HUES48 (cell line): ENCODE measurements at regions not wholly inside any gene's neighbourhood (a gene's known extent, or its start where the extent isn't known, plus 50 kb on each side); places are given as distances from the start of the nearest gene placed in this dataset.
"Not testable (repeated sequence)": the region's sequence is repeated elsewhere in the genome, so short reads cannot be mapped to it uniquely, and the experiment has no call there.

Experiments
- H3K27ac ChIP-seq: one replicate; pipeline ENCODE4 v1.7.0; 2013; ENCODE audit warnings: low read depth, low read length, inconsistent platforms
- H3K27me3 ChIP-seq: 2 replicates; pipeline ENCODE4 v1.6.1; 2013; ENCODE audit warnings: mild to moderate bottlenecking, low read length; ENCODE audit not compliant: control insufficient read depth, insufficient read depth
- H3K36me3 ChIP-seq: 2 replicates; pipeline ENCODE4 v1.6.1; 2013; ENCODE audit warnings: low read length; ENCODE audit not compliant: control insufficient read depth, insufficient read depth
- H3K4me1 ChIP-seq: 2 replicates; pipeline ENCODE4 v1.6.1; 2013; ENCODE audit warnings: mild to moderate bottlenecking, low read length; ENCODE audit not compliant: control insufficient read depth, insufficient read depth
- H3K4me3 ChIP-seq: 2 replicates; pipeline ENCODE4 v1.5.1; 2013; ENCODE audit warnings: mild to moderate bottlenecking, low read depth, low read length
- H3K9ac ChIP-seq: 2 replicates; pipeline ENCODE4 v1.6.1; 2013; ENCODE audit warnings: mild to moderate bottlenecking, low read depth, low read length, moderate library complexity
- H3K9me3 ChIP-seq: 2 replicates; pipeline ENCODE4 v1.6.1; 2013; ENCODE audit warnings: low read length; ENCODE audit not compliant: control insufficient read depth, insufficient read depth

DNA sequence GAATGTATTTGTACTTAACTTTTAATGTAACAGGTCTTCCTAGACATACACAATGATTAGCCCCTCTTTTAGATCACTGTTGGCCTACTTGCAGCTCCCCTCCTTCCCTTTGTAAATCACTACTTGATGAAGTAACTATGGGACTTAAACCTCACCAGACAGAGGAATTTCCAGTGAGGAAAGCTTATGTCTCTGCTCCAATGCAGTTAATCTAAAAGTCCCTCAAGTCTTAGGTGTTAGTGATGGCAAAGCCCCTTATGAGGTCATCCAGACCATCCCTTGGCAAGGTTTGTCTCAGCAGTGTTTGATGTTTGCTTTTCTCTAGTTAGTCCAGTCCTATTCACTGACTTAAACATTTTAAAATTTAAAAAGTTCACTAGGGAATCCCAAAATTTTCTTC is 877.3 kb upstream of the INTU start:
- Histone ChIP-seq H3K4me3 (no peak overlapping the region), H3K27ac (no peak overlapping the region), H3K27me3 (no peaks in the 10 kb centered on the region), H3K9ac (no peak overlapping the region), H3K36me3 (no peaks in the 10 kb centered on the region), H3K4me1 (no peaks in the 10 kb centered on the region), H3K9me3 (no peaks in the 10 kb centered on the region)

GRCh38 chr4:126756050-126756829 is 876.5 kb upstream of the INTU start:
- H3K9ac ChIP-seq, result no peak overlapping the region
- no peaks in the 10 kb centered on the region for H3K9me3 ChIP-seq
- no peaks in the 10 kb centered on the region for H3K27me3 ChIP-seq
- no peak overlapping the region for H3K27ac ChIP-seq
- no peaks in the 10 kb centered on the region for H3K36me3 ChIP-seq
- no peaks in the 10 kb centered on the region for H3K4me1 ChIP-seq
- no peak overlapping the region for H3K4me3 ChIP-seq

DNA sequence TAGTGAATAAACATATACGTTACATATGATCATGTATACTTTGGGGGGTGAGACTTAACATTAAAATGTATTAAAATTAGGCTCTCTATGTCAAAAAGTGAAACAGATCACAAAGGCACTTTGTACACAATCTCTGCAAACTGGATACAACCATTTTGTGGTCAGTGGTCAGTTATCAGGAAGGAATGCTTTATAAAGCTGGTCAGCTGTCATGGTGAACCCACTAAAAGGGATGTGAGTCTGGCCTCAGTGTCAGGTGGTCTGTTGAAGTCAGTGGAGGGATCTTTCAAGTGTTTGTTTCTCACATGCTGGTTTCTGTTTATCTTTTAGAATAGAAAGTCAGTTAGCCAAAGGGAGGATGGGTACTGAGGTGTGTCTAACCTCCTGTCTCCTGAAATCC is 875.5 kb upstream of the INTU start:
- H3K4me1 ChIP-seq, result no peaks in the 10 kb centered on the region
- no peak overlapping the region for H3K27ac ChIP-seq

DNA sequence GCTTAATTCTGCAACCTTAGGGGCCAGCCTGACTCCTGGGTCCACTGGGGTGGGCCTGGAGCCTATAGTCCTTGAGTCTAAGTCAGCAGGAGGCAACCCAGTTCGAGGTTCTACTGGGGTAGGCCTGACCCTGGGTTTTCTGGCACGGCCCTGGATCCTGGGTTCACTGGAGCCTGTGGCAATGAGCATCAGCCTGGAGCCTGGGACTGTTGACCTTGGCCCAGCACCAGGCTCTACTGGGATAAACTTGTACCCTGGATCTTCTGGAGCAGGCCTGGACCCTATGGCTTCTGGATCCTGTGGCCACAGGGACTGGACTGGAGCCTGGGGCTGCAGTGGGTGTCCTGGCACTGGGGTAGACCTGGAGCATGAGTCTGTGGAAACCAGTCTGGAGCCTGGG is 874.3 kb upstream of the INTU start:
- Histone ChIP-seq H3K4me3 (no peak overlapping the region), H3K27me3 (no peaks in the 10 kb centered on the region), H3K27ac (no peak overlapping the region), H3K4me1 (no peaks in the 10 kb centered on the region), H3K36me3 (no peaks in the 10 kb centered on the region), H3K9ac (no peak overlapping the region), H3K9me3 (no peaks in the 10 kb centered on the region)

More for the DNA sequence above, 875.5 kb upstream of the INTU start:
- no peaks in the 10 kb centered on the region for H3K36me3 ChIP-seq
- H3K9ac ChIP-seq, result no peak overlapping the region
- H3K9me3 ChIP-seq, result no peaks in the 10 kb centered on the region
- H3K27me3 ChIP-seq, result no peaks in the 10 kb centered on the region
- H3K4me3 ChIP-seq, result no peak overlapping the region

DNA sequence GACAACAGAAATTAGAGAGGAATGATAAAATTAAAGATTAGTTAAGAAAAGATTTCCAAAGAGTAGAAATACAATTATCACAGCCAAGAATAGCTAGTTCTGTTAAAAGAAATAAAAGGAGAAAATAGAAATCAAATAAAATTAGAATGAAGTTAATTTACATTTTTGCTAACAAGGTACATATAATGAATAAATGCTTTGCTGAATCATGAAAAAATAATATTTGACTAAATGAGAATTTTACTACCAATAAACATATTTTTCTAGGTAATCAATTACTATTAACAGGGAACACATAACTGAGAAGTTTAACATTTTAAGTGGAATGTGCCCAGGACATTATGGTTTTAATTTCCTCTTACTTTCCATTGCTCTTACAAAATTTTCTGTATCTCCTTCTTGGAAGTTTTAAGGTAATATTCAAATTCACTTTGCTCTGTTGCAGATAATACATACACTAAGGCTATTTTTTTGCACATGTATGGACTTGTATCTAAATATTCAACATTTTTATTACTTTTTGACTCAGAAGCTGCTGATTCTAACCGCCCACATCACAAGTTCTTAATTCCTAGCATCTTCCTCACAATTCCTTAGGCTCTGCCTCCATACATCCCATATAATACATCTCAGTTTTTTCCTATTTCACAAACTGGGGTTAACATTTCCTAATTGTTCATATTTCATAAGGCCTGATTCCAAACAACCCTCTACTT is 870.7 kb upstream of the INTU start:
- H3K9me3 ChIP-seq, result no peaks in the 10 kb centered on the region
- H3K27me3 ChIP-seq, result no peaks in the 10 kb centered on the region
- H3K27ac ChIP-seq, result no peak overlapping the region
- no peaks in the 10 kb centered on the region for H3K4me1 ChIP-seq
- no peak overlapping the region for H3K9ac ChIP-seq
- no peak overlapping the region for H3K4me3 ChIP-seq
- H3K36me3 ChIP-seq, result no peaks in the 10 kb centered on the region

DNA sequence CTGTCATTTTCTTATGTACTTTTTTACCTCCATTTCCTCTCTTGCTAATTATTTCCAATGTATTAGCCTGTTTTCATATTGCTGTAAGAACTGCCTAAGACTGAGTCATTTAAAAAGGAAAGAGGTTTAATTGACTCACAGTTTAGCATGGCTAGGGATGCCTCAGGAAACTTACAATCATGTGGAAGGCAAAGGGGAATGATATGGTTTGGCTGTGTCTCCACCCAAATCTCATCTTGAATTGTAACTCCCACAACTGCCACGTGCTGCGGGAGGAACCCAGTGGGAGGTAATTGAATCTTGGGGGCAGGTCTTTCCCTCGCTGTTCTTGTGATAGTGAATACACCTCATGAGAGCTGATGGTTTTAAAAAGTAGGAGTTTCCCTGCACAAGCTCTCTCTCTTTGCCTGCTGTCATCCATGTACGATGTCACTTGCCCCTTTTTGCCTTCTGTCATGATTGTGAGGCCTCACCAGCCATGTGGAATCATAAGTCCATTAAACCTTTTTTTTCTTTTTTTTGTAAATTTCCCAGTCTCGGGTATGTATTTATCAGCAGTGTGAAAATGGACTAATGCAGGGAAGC is 870.0 kb upstream of the INTU start:
- no peak overlapping the region for H3K27ac ChIP-seq
- H3K4me1 ChIP-seq, result no peaks in the 10 kb centered on the region
- H3K4me3 ChIP-seq, result no peak overlapping the region
- H3K36me3 ChIP-seq, result no peaks in the 10 kb centered on the region
- H3K27me3 ChIP-seq, result no peaks in the 10 kb centered on the region
- H3K9me3 ChIP-seq, result no peaks in the 10 kb centered on the region
- H3K9ac ChIP-seq, result no peak overlapping the region

DNA sequence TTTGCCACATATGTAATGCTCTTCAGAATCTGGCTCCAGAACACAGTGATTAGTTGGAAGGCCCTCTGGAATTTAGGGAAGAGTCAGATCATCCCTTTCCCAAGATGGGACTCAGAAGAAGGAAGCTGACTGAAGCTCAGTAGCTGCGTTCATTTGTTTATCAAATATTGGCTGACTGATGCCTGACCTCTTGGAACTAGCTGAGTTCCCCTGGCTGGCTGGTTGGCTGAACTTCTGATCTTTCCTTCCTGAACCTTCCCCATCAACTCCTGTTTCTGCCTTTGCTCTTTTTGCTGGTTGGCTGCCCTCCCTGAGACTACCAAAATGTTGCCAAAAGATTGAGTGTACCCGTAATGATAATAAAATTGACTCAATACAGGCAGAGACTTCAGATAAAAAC is 866.5 kb upstream of the INTU start:
- no peaks in the 10 kb centered on the region for H3K27me3 ChIP-seq
- no peak overlapping the region for H3K27ac ChIP-seq
- no peak overlapping the region for H3K9ac ChIP-seq
- no peaks in the 10 kb centered on the region for H3K4me1 ChIP-seq
- no peaks in the 10 kb centered on the region for H3K36me3 ChIP-seq
- H3K9me3 ChIP-seq, result no peaks in the 10 kb centered on the region
- H3K4me3 ChIP-seq, result no peak overlapping the region

- H3K9me3 ChIP-seq, result no peaks in the 10 kb centered on the region
- H3K27me3 ChIP-seq, result no peaks in the 10 kb centered on the region
- H3K9ac ChIP-seq, result no peak overlapping the region
- H3K36me3 ChIP-seq, result no peaks in the 10 kb centered on the region
- H3K27ac ChIP-seq, result no peak overlapping the region
- no peak overlapping the region for H3K4me3 ChIP-seq
- no peaks in the 10 kb centered on the region for H3K4me1 ChIP-seq
Observed at GRCh38 chr4:126768338-126768737, 864.4 kb upstream of the INTU start.

DNA sequence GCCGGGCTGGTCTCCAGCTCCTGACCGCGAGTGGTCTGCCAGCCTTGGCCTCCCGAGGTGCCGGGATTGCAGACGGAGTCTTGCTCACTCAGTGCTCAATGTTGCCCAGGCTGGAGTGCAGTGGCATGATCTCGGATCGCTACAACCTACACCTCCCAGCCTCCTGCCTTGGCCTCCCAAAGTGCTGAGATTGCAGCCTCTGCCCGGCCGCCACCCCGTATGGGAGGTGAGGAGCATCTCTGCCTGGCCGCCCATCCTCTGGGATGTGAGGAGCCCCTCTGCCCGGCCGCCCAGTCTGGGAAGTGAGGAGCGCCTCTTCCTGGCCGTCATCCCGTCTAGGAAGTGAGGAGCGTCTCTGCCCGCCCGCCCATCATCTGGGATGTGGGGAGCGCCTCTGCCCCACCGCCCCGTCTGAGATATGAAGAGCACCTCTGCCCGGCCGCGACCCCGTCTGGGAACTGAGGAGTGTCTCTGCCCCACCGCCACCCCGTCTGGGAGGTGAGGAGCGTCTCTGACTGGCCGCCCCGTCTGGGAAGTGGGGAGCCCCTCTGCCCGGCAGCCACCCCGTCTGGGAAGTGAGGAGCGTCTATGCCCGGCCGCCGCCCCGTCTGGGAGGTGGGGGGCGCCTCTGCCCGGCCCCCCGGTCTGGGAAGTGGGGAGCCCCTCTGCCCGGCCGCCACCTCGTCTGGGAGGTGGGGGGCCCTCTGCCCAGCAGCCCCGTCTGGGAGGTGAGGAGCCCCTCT is 861.8 kb upstream of the INTU start:
- not testable (repeated sequence) for H3K9me3 ChIP-seq, H3K9ac ChIP-seq, H3K27me3 ChIP-seq, H3K36me3 ChIP-seq, H3K4me3 ChIP-seq, H3K4me1 ChIP-seq, H3K27ac ChIP-seq

- not testable (repeated sequence) for H3K27ac ChIP-seq, H3K9ac ChIP-seq, H3K4me1 ChIP-seq, H3K9me3 ChIP-seq, H3K27me3 ChIP-seq, H3K36me3 ChIP-seq, H3K4me3 ChIP-seq
Observed at GRCh38 chr4:126771618-126772017, 861.1 kb upstream of the INTU start.

DNA sequence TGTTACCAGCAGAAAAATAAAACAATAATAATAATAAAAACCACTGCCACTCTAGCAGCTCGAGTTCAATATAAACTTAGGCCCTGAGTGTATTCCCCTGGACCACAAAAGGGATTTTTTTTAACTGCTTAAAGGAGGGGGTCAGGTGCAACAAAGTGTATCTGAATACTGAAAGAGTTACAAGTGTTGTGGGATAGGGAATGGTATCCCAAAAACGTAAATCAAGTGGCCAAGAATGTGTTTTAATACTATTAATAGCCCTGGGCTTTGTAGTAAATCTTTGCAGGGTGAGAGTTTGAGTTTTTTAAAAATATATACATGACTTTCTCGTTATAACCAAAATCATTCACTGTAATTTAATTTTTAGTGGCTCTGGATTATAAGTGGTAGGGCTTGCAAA is 860.1 kb upstream of the INTU start:
- no peaks in the 10 kb centered on the region for H3K27me3 ChIP-seq
- H3K4me1 ChIP-seq, result no peaks in the 10 kb centered on the region; the same call in 1 of the 2 replicates
- H3K9me3 ChIP-seq, result no peaks in the 10 kb centered on the region
- no peak overlapping the region for H3K4me3 ChIP-seq
- H3K36me3 ChIP-seq, result no peaks in the 10 kb centered on the region
- no peak overlapping the region for H3K27ac ChIP-seq
- no peak overlapping the region for H3K9ac ChIP-seq
